ENCODE measurements at regions not wholly inside any gene's neighbourhood (a gene's known extent, or its start where the extent isn't known, plus 50 kb on each side); places are given as distances from the start of the nearest gene placed in this dataset.

- ChIA-PET CTCF (no interaction called here), POLR2A (no interaction called here)
- DNase-seq (ENCODE audit: extremely low spot score): no peak
- no peak for TF ChIP-seq FOXA1 (IDR thresholded peaks at IDR 0.05)
- no peak for TF ChIP-seq L3MBTL2 (conservative IDR thresholded peaks at IDR 0.05)
- no peak for TF ChIP-seq PKNOX1 (IDR thresholded peaks at IDR 0.05)
- no peak for TF ChIP-seq ARNT (IDR thresholded peaks at IDR 0.05)
These were observed 377.8 kb downstream of the OLFM3 start for GRCh38 chr1:101618900-101619299.

- TF ChIP-seq PKNOX1 (IDR thresholded peaks at IDR 0.05): no peak
- no peak for TF ChIP-seq SP1 (IDR thresholded peaks at IDR 0.05)
- no peak for TF ChIP-seq LEF1 (IDR thresholded peaks at IDR 0.05; ENCODE audit: borderline replicate concordance)
- no peak for DNase-seq (ENCODE audit: extremely low spot score)
- ChIA-PET POLR2A (no interaction called here), CTCF (no interaction called here)
These were observed 364.0 kb downstream of the OLFM3 start for GRCh38 chr1:101632548-101633272.

- TF ChIP-seq FOXA1 (IDR thresholded peaks at IDR 0.05): no peak
- no peak for TF ChIP-seq CTBP1 (IDR thresholded peaks at IDR 0.05; ENCODE audit: borderline replicate concordance)
- TF ChIP-seq FOXK2 (IDR thresholded peaks at IDR 0.05): no peak
- TF ChIP-seq SUZ12 (IDR thresholded peaks at IDR 0.05): no peak
- TF ChIP-seq NFRKB (IDR thresholded peaks at IDR 0.05): no peak
- no peak for TF ChIP-seq PKNOX1 (IDR thresholded peaks at IDR 0.05)
- TF ChIP-seq L3MBTL2 (conservative IDR thresholded peaks at IDR 0.05): no peak
- no peak for TF ChIP-seq BHLHE40 (IDR thresholded peaks at IDR 0.05; ENCODE audit: borderline replicate concordance)
- TF ChIP-seq ARNT (IDR thresholded peaks at IDR 0.05): no peak
- TF ChIP-seq ELF4 (IDR thresholded peaks at IDR 0.05): no peak
- no peak for TF ChIP-seq ZNF384 (IDR thresholded peaks at IDR 0.05)
- TF ChIP-seq FOXM1 (IDR thresholded peaks at IDR 0.05; ENCODE audit: borderline replicate concordance): no peak
- POLR2A ChIA-PET: no interaction called here
- DNase-seq (ENCODE audit: extremely low spot score): no peak
- CTCF ChIA-PET: no interaction called here
These were observed 350.9 kb downstream of the OLFM3 start for GRCh38 chr1:101645810-101646209.

- ChIA-PET POLR2A (no interaction called here), CTCF (no interaction called here)
- DNase-seq (ENCODE audit: extremely low spot score): no peak
- TF ChIP-seq FOXA1 (IDR thresholded peaks at IDR 0.05): no peak
These were observed 344.2 kb downstream of the OLFM3 start for GRCh38 chr1:101652484-101652883.

- DNase-seq (ENCODE audit: extremely low spot score): peak; percentile 34
- TF ChIP-seq ELF4 (IDR thresholded peaks at IDR 0.05) (no peak), SUZ12 (IDR thresholded peaks at IDR 0.05) (no peak), FOXA1 (IDR thresholded peaks at IDR 0.05) (no peak), CTBP1 (IDR thresholded peaks at IDR 0.05; ENCODE audit: borderline replicate concordance) (no peak), LEF1 (IDR thresholded peaks at IDR 0.05; ENCODE audit: borderline replicate concordance) (no peak), FOXK2 (IDR thresholded peaks at IDR 0.05) (no peak), L3MBTL2 (conservative IDR thresholded peaks at IDR 0.05) (no peak), BHLHE40 (IDR thresholded peaks at IDR 0.05; ENCODE audit: borderline replicate concordance) (no peak), PKNOX1 (IDR thresholded peaks at IDR 0.05) (no peak)
- POLR2A ChIA-PET: no interaction called here
These were observed 343.2 kb downstream of the OLFM3 start for GRCh38 chr1:101653482-101653946.

GRCh38 chr1:101664726-101665125 is 332.0 kb downstream of the OLFM3 start:
- no peak for TF ChIP-seq SUZ12 (IDR thresholded peaks at IDR 0.05)
- no peak for TF ChIP-seq ARNT (IDR thresholded peaks at IDR 0.05)
- TF ChIP-seq FOXM1 (IDR thresholded peaks at IDR 0.05; ENCODE audit: borderline replicate concordance): no peak
- TF ChIP-seq NFRKB (IDR thresholded peaks at IDR 0.05): no peak
- TF ChIP-seq HDGF (IDR thresholded peaks at IDR 0.05; ENCODE audit: borderline replicate concordance): no peak
- no peak for TF ChIP-seq SP1 (IDR thresholded peaks at IDR 0.05)
- no peak for TF ChIP-seq L3MBTL2 (conservative IDR thresholded peaks at IDR 0.05)
- TF ChIP-seq LEF1 (IDR thresholded peaks at IDR 0.05; ENCODE audit: borderline replicate concordance): no peak
- no peak for TF ChIP-seq ZNF384 (IDR thresholded peaks at IDR 0.05)
- no peak for TF ChIP-seq TARDBP (IDR thresholded peaks at IDR 0.05)
- no peak for TF ChIP-seq FOXK2 (IDR thresholded peaks at IDR 0.05)
- TF ChIP-seq PKNOX1 (IDR thresholded peaks at IDR 0.05): no peak
- no peak for TF ChIP-seq FOXA1 (IDR thresholded peaks at IDR 0.05)
- no peak for TF ChIP-seq ELF4 (IDR thresholded peaks at IDR 0.05)
- TF ChIP-seq BHLHE40 (IDR thresholded peaks at IDR 0.05; ENCODE audit: borderline replicate concordance): no peak
- no peak for TF ChIP-seq CTBP1 (IDR thresholded peaks at IDR 0.05; ENCODE audit: borderline replicate concordance)
- no peak for DNase-seq (ENCODE audit: extremely low spot score)
- CTCF ChIA-PET: no interaction called here
- POLR2A ChIA-PET: no interaction called here

More at GRCh38 chr1:101653482-101653946, 343.2 kb downstream of the OLFM3 start:
- CTCF ChIA-PET: interaction anchor here (0.7 kb wide), 1 partner anchor 61 kb away, joined by 4 read pairs; no protein-coding TSS in a partner anchor
